ENCODE measurements at regions not wholly inside any gene's neighbourhood (a gene's known extent, or its start where the extent isn't known, plus 50 kb on each side); places are given as distances from the start of the nearest gene placed in this dataset.

DNA sequence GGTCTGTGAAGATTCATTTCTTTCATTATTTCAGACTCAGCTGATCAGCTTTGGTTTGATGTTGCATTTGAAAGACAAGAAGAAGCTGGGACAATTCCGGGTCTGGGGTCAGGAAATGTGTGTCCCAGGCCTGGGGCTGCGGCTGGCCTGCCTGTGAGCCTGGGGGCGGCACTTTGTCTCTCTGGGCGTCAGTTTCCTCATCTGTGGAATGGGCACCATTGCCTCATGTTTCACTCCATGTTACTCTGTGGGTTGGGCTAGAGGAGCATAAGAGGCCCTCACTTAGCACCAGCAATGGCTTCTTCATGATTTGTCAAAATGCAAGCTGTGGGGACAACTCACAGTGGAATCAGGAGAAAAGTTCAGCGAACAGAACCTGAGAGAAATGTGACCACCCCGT, 570.1 kb downstream of the VRK1 start:
- no peak for DNase-seq

- DNase-seq = no peak
These were observed 570.9 kb downstream of the VRK1 start for GRCh38 chr14:97368049-97368448.

DNA sequence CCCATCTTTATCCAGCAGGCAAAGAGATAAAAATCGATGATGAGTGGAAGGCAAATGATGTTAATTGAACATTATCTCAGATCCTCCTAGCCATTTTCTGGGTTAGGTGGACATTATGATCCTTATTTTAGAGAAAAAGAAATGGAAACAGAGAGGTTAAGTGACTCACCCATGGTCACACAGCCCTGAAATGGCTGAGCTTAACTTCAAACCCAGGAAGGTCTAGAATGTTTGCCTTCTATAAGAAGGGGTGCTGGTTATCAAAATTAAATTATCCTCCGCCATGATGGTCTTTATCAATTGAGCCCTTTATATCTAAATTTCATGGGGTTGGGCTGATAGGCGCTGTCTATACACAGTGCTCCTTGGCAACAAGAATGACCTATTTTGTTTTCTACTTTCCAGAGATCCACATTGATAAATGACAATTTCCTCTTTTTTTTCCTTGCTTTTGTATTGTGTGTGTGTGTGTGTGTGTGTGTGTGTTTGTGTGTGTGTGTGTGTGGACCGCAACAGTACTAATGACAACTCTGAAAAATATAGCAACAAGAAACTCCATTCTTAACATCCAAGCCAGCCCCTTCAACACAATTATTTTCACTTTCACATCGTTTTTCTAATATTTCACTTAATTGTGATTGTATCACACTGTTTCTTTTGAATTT, 571.9 kb downstream of the VRK1 start:
- DNase-seq = no peak

DNA sequence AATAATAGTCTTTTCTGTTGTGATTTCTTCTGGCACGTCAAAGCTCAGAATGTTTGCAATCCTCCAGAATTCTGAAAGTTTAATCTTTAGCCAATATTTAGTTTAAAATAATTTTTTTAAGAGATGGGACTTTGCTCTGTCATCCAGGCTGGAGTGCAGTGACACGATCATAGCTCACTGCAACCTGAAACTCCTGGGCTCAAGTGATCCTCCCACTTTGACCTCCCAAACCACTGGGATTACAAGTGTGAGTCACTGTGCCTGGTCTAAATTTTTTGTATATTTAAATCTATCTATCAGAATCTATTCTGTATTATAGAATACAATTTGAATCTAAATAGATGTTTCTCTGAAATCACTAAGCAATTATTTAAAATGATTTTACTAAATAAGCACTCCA, 572.7 kb downstream of the VRK1 start:
- DNase-seq = no peak

- DNase-seq = no peak
These were observed 579.1 kb downstream of the VRK1 start for GRCh38 chr14:97376310-97376709.

DNA sequence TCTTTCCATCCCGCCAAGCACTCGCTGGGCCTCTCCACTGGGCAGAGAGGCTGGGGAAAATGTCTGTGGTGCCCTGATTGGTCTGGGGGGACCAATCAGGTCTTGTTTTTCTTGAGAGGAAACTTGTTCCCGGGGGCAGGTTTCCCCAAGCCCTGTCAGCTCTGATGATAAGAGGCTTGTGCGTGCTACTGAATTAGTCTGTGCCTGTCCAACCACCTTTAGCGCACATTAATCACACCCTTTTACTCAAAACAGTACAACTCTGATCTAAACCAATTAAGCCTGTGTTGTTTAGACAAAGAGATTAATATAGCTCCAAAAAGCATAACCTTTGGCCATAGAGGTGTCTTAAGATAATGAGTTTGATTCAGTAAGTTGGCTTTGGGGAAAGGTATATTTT, 580.4 kb downstream of the VRK1 start:
- no peak for DNase-seq

DNA sequence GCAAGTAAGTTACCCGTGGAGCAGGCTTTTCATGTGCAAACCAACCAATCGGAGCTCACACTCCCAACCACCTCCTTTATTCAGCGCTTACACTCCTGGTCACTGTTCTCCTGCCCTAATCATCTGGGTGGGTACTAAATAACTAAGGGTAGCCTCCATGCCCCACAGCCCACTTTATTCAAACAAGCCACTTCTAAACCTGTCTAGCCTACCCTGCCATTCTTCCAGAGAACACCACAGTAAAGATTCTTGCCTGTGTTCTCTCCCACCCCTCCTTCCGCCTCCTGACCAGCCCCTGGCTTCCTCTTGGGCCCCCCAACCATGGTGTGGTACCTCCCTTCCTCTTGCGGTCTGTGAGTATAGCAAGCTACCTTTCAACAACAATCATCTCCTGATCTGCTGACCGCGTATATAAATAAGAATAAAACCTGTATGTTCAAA, 581.9 kb downstream of the VRK1 start:
- no peak for DNase-seq

DNA sequence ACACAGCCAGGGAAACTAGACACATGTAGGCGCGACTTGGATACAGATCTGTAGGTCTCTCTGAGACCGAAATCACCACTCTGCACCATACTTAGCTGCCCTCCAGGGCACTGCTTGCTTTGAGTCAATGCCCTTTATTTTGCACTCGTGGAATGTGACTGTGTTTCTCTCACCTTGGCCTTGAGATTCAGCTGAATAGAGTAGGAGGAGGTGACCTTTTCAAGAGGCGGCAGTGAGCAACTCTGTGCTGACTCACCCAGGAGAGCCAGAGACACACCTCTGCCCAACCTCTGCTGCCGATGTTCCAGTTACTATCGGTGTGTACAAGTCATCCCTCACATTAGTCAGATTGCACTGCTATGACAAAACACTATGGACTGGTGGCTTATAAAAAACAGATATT, 583.4 kb downstream of the VRK1 start:
- no peak for DNase-seq

GRCh38 chr14:97381309-97381708, 584.1 kb downstream of the VRK1 start:
- no peak for DNase-seq

GRCh38 chr14:97382616-97383226, 585.5 kb downstream of the VRK1 start:
- DNase-seq = peak; percentile 72

DNA sequence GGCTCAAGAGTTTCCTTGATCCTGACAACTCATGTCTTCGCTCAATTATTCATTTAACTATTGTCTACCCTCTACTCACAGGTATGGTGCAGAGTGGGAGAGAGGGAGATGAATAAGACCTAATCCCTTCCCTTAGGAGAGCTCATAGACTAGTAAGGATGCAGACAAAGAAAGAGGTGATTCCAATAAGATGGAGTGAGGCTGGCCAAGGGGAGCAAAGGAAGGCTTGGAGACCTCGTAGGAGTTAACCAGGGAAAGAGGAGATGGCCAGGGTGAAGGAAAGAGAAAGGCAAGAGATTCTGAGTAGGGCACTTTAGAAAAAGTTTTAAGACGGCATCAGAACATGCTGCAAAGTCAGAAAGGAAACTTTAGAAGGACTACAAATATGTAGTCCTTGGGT, 588.5 kb downstream of the VRK1 start:
- DNase-seq = no peak

DNA sequence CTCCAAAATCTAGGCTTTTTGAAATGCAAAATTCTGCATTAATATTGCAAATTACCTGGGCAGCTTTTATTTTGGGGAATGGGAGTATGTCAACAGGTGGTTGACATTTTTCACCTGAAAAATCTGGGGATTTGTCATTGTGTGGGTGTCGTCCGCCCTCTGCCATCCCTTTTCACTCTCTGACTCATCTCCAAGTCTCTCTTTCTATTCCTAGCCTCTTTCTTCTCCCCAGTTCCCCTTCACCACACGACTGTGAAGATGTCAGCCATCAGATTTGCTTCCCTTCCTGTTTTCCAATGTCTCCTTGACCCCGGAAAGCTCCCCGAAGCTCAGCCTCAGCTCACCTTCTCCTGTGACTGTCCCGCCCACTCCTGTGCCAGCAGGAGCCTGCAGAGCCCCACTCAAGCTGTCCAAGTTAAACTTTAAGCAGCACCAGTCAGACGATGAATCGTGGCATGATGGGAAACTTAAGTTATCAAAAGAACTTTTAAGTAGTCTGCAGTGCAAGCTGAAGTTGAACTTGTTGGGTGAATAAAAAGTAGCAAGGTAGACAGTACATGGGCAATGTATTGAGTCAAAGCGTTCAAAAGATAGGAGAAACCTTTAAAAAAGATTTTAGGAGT, 590.2 kb downstream of the VRK1 start:
- no peak for DNase-seq

- DNase-seq = no peak
These were observed 591.2 kb downstream of the VRK1 start for GRCh38 chr14:97388408-97388807.

DNA sequence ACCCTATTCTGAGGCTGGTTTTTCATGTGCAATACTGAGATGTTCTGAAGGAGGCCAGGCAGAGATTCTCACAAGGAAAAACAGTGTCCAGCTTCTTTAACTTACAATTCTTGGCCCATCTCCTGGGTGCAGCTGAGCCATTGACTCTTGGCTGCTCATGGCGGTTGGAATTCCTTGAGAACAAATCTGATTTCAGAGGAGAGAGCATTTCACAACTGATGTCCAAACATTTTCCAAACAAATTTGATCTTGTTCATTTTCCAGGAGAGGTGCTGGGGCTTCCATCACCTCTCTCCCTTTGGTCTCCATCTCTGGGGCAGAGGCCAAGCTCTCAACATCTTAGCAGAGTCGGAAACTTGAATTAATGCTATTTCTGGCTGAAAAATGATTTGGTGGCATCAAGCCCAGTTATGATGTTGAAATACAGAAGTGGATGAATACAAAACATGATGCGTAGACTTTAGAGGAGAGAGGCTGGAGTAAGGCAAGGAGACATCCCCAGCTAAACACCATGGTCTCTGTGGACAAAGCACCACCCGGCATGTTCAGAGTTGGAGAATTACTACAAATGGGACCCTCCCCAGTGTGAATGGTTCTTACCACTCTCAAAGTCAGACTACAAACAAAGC, 593.0 kb downstream of the VRK1 start:
- DNase-seq = no peak

DNA sequence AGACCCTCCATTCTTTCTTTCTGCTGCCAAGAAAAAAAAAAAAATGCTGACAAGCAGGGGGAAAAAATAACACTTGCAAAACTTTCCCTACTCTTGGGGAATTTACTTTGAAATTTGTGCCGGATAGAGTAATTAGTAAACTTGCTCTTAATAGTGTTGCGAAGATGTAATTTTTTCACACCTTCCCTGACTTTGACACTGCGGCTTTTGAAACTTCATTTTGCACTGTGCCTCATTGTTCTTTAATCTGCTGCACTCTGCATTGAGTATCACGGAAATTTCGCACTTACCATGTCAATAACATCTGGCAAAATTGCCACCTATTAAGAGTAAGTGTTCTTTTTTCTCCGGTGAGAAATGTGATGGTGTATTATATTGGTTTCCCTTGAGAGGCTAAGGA, 596.1 kb downstream of the VRK1 start:
- DNase-seq = peak; percentile 3

DNA sequence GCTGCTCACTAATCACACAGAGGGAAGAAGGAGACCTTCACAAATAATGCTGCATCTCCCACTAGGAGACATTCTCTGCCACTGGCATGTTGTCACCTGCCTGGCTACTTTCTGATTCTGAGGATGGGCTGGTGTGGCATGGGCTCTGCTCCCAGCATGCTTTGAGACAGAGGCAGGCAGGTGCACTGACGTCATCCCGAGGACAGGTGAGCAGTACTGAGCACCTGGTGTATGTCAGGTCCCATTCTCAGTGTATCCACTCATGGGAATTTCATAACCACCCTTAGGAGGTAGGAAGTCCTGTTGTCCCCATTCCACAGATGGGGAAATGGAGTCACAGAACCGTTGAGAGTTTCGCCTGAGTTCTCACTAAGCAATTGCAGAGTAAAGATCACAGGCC, 597.9 kb downstream of the VRK1 start:
- DNase-seq = peak; percentile 18

DNA sequence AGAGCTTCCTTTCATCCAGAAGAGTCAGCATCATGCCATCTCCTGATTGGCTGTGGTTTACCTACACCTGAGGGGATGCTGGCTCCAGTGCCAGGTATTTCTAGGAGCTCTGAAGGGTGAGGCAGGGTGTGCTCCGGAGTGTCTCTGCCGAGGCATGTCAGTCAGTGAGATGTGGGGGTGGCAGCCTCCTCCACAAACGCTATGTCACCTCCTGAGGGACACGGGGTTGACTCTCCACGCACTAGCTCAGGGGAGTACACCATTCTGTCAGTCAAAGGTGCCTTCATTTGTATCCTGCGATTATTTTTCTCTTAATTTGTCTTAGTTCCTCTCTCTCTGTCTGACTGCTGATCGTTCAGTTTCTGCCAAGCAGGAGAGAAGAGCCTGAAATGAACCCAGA, 604.5 kb downstream of the VRK1 start:
- no peak for DNase-seq

DNA sequence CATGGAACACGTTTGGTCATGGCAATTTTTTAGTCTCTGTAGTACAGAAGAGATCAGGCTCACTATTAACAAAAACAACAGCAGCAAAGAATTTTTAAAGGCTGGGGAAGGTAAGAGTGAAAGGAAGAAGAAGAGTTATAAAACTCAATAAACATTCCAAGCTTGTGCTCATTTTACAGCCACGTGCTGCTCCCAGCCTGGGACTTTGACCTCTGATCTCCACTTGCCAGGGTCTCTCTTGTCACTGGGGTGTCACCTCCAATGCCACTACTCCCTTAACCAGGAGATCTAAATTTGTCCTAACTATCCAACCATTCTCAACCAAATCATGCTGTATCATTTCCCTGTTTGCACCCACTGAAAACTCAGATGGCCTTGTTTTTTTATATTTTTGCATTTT, 605.1 kb downstream of the VRK1 start:
- DNase-seq = no peak

- no peak for DNase-seq
These were observed 610.7 kb downstream of the VRK1 start for GRCh38 chr14:97407701-97408407.

- DNase-seq = no peak
These were observed 611.3 kb downstream of the VRK1 start for GRCh38 chr14:97408503-97408902.

- no peak for DNase-seq
These were observed 612.0 kb downstream of the VRK1 start for GRCh38 chr14:97408937-97409815.
